GM18502 (cell line): ENCODE measurements at regions not wholly inside any gene's neighbourhood (a gene's known extent, or its start where the extent isn't known, plus 50 kb on each side); places are given as distances from the start of the nearest gene placed in this dataset.
"Not testable (repeated sequence)": the region's sequence is repeated elsewhere in the genome, so short reads cannot be mapped to it uniquely, and the experiment has no call there.

Source experiments
- ATAC-seq: cut with Tn5 transposase; IDR thresholded peaks from one replicate; pipeline ENCODE4 v1.9.1; 2021; ENCODE audit warnings: mild to moderate bottlenecking; ENCODE audit not compliant: unreplicated experiment, poor library complexity

DNA sequence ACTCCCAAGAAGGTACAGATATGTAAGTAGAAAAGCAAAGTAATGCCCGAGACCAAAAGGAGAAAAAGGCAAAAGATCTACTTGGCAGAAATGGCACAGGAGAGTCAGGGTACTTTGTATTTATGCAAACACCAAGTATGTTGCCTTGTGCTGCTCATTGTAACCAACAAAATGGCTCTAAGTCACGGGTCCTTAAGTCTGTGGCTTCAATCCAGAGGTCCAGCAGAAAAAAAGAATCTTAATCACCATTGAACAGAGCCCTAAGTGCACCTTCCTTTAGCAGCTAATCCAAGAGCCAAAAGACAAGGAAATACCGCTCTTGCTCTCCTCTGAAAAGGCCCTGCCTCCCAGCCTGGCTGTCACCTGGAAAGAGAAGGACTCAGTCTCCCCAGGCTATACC lies 324.9 kb upstream of the PPARGC1A start:
- no peak for ATAC-seq

DNA sequence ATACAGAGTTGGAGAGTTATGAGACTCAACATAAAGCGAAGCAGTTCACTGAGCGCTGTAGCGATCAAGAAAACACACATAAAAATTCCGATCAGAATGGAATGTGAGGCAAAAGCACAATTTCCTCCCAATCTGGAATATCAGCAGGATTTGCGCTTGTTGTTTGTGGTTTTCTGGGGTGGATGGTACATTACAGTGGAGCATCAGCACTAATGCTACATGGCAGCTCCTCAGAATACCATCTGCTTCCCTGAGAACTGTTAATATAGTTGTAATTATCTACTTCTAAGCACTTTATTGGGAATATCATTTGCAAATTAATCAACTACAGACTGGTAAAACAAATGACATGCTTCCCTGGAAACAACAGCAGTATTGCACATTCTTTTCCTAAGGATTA lies 324.1 kb upstream of the PPARGC1A start:
- ATAC-seq = no peak

DNA sequence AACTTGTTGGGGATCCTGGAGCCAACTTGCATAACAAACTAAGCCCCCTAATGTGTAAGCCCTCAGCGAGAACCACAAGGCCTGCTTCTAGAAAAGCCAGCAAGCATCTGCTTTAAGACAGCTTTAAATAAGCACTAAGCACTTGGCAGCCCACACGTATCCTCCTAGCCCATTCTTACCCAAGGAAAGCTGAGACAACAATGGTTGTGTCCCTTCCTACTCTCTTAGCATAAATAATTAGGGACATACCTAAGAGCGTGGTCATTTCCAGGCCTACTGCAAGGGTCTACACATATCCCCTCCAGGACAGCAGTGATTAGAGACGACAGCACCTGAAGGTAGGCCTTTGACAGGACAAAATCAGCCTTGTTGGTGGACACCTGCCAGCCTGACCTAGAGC lies 322.8 kb upstream of the PPARGC1A start:
- ATAC-seq = no peak

DNA sequence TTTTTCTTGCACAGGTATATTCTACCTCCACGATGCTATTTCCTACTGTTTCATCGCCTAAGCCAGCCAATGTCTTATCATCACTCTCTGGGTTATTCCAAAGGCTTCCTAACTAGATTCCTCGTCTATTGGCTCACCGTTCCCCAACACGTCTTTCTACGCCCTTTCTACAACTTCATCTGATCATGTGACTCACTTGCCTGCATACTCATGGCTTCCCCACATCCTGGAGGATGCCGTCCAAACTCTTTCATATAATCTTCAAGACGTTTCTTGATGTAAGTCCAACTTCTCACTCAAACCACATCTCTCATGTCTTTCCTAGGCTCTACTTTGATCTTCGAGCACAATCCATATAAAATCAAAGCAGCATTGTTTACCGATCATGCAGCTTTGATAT lies 322.0 kb upstream of the PPARGC1A start:
- no peak for ATAC-seq

DNA sequence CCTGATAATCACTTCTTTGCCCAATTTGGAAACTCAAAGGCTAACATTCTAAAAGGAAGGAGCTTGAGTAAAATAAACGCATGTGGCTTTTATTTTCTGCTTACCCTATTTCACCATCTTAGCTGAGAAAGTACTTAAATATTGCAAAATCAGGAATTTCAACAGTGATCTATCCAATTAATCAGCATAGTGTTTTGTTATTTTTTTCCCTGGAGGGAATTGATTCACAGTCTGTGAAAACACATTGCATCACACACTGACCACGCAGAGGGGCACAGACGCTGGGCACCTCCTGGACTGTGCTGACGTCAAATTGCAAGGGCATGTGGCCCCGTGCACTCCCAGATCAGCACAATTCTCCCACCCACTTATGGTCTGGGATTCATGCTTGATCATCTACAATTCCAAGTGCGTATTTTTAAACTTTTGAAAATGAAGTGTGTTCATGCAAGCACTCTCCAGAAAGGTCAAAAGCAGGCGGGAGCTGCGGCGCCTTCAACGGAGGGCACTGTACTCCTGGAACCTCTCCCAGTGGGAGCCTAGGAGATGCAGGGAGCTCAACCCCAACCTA lies 320.6 kb upstream of the PPARGC1A start:
- ATAC-seq = no peak

DNA sequence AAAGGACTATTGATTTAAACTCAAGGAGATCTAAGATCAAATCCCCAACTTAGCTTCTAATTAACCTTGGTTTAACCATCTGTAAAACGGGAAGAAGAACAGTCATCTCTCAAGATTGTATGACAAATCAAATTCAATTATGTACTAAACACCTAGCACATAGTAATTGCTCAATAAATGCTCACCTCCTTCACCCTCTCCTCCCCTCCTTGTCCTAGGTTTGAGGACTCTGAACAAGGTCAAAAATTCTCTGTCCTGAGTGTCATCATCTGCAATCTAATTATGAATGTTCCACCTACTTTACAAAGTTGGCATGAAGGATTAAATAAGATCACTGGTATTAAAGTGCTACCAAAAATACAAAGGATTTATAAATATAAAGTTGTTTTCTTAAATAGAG lies 320.1 kb upstream of the PPARGC1A start:
- no peak for ATAC-seq

DNA sequence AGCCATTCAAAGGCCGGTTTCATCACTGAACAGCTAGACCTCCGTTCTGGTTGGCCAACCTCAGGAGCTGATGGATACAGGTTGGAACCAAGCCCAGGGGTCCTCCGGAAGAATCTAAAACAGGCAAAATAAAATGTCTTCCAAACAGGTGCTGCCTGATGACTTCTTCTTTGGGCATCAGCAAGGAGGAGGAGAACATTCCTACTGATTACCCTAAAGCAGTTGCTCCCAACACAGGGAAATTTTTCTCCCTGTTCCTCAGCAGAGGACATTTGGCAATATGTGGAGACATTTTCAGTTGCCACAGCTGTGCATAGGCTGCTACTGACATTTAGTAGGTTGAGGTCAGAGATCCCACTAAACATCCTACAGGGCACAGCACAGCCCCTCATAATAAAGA lies 319.3 kb upstream of the PPARGC1A start:
- ATAC-seq = no peak

DNA sequence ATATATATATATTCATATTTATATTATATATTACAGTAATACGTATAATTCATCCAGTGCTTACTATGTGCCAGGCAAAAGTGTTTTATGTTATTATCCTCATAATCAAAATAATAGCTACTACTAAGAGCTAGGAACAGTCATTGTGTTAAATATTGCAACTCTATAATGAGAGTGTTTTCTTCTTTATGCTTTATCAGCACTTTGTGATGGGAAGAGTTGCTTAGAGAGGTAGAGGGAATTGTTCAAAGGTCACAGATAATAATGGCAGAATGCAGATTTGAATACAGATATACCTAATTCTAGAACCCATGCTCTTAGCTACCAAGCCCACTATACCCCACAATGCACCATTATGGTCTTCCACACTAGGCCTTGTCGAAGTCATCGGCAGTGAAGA lies 318.8 kb upstream of the PPARGC1A start:
- ATAC-seq = no peak

DNA sequence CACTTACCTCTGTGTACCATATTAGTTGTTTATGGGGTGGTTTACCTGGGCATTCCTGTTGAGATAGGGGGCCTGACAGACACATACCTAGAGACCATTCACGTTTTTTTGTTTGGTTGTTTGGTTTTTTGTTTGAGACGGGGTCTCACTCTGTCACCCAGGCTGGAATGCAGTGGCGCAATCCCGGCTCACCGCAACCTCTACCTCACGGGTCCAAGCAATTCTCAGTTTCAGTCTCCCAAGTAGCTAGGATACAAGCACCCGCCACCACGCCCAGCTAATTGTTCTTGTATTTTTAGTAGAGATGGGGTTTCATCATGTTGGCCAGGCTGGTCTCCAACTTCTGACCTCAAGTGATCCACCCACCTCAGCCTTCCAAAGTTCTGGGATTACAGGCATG lies 314.9 kb upstream of the PPARGC1A start:
- not testable (repeated sequence) for ATAC-seq

DNA sequence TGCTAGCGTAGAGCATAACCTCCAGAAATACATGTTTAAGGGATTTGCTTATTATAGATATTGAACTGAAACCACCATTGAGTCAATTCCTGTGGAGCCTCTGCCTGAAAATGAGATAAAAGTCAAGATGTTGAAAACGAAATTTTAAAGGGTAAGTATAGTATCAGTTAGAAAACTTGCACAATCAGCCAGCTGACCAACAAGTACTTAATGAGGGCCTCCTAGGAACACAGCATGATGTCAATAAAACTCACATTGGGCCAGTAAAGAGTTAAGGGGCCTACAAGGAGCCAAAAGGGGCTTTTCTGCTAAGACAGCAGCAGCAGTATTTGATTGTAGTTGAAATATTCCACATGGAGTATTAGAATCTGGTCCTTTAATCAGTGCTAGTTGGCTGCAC lies 314.1 kb upstream of the PPARGC1A start:
- no peak for ATAC-seq

DNA sequence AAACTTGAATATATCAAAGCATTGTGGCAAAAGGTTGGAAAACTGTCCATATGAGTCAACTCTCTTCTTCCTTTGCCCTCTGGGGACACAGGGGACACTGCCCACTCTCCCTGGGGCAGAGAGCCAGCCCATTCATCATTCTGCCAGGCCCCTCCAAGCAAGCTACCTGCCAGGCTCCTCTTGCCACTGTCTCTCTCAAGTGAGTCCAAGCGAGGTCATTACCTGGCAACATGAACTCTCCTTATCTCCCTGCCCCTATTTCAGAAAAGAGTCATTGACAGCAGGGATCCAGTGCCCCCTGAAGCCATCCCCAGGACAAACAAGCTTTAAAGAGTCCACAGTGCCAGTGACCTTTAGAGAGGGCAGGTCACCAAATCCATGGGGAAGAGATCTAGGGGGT lies 312.7 kb upstream of the PPARGC1A start:
- ATAC-seq = no peak

DNA sequence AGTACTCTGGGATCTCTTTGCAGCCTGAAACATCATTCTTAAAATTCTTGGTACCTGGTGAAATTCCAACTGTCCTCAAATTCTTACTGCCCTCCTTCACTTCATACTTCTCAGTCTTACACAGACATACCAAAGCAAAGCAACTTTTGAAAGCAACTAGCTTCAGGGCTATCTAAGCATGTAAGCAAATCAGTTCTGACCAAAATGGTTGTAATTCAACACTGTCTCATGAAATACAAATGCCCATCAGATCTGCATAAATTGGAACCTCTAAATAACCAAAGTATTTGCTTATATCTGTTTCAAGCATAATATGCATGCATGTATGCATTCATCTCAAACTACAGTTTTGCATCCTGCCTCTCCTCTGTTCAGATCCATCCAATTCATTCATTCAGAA lies 308.1 kb upstream of the PPARGC1A start:
- ATAC-seq = no peak

DNA sequence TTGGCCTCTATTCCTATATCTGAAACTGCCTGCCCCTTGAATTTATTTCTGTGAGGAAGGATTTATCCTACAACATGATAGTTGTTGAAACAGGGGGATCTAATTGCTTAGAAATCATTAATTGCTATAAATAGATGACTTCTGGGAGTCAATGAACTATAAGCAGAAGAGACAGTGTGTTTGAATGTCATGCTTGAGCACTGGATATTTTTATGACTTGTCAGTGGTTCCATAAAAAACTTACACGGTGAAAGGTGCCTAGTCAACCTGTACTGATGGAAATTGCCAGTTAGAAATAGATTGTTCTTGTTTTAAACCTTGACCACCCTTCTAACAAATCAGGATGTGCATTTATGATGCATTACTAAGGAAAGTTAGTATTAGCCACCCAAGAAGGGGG lies 306.9 kb upstream of the PPARGC1A start:
- no peak for ATAC-seq

DNA sequence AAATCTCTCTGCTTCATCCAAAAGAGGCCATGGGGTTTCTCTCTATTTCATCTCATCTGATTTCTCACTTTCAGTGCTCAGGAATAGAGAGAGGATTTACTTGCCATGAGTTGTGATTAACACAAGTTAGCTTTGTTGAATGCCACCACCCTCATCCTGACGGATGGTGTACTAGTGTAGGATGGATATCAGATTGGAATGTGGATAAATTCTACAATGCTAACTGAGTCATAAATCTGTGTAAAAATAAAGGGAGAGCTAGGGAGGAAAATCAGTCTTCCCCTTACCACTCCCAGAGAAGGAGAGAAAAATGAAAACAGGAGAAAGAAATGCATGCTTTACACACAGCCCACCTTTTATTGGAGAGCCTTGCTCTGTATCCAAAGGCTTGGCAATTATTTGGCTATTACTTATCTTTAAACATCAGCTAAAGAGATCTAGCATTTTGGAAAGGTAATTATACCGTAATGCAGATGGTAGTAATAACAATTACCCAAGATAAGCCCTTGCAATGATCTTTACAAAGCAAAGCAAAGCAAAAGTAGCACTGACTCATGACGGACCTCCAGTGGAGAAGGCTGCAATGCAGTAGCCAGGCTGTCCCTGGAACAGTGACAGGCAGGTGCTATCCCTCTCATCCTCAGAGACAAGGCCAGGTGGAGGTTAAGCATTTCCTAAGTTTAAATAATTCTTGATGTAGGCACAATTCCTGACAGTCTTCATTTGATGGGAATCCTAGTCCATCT lies 306.3 kb upstream of the PPARGC1A start:
- ATAC-seq = no peak

DNA sequence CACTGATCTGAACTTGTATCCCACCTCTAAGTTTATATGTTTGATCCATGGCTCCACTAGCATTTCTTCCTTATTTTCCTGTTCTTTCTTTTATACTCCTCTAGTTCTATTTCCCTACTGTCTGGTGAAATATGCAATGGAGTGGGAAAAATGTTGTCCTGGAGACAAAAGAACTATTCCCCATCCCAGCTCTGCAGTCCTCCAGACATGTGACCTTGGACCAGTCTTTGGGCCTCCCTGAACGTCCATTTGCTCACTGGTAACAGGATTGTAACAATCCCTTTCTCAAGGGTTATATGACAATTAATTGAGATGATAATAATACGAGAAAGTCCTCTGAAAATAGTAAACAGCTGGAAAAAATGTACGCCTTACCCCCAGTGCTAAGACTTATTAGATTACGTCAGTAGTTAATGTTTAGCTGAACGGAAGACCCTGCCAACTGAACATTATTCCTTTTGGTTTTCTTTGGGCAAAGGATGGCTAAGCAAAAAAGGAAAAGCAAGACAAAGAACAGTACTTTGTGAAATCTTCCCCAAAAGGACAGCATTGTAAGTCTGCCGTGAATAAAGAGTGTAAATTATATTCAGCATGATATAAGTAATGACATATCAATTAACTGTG lies 302.3 kb upstream of the PPARGC1A start:
- no peak for ATAC-seq

DNA sequence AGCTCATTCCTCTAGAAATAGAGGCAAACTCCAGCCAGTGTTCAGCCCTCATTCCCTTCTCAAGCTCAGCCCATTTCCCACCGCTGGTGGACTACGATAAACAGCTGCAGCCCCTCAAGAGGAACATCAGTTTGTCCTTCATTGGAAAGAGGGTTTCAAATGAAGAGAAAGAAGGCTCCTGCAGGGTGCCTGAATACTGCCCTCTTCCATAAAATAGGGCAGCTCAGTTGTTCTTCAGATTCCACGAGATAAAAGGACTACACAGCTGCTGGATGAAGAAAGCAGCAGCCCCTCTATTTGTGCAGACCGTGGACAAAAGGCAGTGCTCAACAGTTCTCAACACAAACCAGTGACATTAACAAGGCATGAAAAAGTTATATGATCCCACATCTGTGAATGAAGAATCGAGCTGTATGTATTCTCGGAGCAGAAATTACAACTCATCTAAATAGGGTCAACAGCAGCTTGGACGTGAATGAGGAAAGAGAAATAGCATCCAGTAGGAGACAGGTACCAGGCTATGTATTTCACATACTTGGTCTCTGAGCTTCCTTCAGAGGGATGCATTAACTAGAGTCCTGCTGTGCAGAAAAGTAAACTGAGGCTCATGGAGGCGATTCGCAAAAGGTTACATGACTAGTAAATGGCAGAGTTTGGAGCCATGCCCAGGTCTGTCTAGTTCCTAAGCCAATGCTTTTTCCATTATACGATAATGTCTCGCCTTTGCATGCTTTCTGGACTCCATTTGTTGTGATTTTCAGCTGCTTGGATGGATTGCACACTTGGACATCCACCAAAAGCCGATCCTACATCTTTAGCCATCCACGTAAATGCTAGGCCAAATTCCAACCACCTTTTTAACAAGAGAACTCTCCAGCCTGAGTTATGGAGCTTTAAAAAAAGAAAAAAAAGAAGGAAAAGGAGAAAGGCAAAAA lies 301.2 kb upstream of the PPARGC1A start:
- no peak for ATAC-seq

DNA sequence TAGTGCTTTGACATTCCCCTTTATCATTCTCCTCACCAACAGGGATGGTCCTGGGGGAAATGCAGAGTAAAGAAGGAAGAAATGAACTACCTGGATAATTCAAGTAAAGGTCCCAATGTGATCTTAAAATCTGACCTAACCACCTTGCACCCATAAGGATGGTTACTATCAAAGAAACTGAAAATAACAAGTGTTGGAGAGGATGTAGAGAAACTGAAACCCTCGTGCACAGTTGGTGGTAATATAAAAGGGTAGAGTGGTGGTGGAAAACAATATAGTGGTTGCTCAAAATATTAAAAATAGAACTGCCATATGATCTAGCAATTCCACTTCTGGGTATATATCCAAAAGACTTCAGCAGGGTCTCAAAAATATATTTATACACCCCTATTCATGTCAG lies 298.6 kb upstream of the PPARGC1A start:
- no peak for ATAC-seq

DNA sequence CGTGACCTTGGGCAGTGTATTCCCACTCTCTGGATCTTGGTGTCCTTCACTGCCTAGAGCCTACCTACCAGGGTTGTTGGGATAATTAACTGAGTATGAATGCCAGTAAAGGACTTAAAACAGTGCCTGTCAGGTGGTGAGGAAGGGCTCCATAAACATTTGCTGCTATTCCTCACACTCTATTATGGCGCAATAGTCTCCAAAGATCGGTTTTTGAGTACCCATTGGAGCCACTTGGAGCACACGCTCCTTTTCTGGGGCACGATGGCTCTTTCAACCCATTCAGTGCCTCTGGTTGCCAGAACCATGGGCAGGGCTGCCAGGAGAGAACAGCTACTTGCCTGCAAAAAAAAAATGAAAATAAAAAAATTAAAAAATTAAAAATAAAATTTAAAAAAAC lies 296.6 kb upstream of the PPARGC1A start:
- no peak for ATAC-seq

DNA sequence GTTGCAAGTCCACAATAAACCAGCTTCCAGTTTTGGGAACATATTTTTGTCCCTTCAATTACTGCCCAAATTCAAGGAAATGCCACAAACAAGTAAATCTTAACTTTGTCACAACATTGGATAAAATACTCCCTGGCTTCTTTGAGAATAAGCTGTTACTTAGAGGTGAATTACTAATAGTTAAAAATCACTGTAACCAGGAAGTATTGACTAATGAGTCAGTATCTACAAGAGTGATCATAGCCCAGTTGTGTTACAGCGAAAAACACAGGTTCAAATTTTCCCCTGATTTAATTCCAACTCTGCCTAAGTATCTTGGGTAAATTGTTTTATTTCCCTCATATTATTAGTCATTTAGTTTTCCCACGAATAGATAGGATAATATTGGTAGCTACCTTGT lies 291.2 kb upstream of the PPARGC1A start:
- ATAC-seq = no peak

DNA sequence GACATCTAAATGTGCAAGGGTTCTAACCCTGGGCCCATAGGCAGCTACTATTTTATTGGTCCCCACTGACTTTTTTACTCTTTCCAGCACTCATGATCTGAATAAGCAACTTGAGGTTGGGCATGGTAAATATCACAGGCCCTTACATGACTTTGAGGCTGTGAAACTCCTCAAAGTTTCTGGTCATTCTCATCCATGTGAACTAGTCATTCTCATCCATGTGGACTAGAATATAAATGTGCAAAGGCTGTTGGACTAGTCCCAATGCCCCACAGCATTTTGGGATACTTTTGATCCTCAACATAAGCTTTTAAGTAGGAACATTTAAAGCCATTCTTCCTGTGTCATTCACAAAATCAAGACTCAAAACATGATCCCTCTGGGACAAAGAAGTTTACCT lies 290.7 kb upstream of the PPARGC1A start:
- no peak for ATAC-seq
